Keratinocyte (primary cell): ENCODE measurements at regions not wholly inside any gene's neighbourhood (a gene's known extent, or its start where the extent isn't known, plus 50 kb on each side); places are given as distances from the start of the nearest gene placed in this dataset.

Experiments
- DNase-seq: peaks from one replicate; pipeline ENCODE4 v3.0.0-alpha.2; 2011; ENCODE audit warnings: low read depth, missing footprints, low spot score
- FAIRE-seq: peaks from 2 replicates; lab custom pipeline; 2011; peaks lifted over from hg19 to GRCh38; lab: Jason Lieb, UNC
- H2AFZ ChIP-seq: 2 replicates; pipeline ENCODE4 v1.6.0; 2012; ENCODE audit warnings: low read length, control low read depth, inconsistent platforms; ENCODE audit not compliant: control insufficient read depth
- H3K27ac ChIP-seq: 2 replicates; pipeline ENCODE4 v1.5.1; 2011; ENCODE audit warnings: low read length; ENCODE audit not compliant: control insufficient read depth, insufficient read depth
- H3K27me3 ChIP-seq: 3 replicates; pipeline ENCODE4 v1.6.0; 2011; ENCODE audit warnings: low read length; ENCODE audit not compliant: control insufficient read depth, insufficient read depth; ENCODE audit errors: extremely low read depth
- H3K36me3 ChIP-seq, 2 experiments: 2 replicates in 1 of 2; 3 replicates in 1 of 2; pipeline ENCODE4 v1.5.1; 2011; ENCODE audit warnings: low read length in 2 of 2, mild to moderate bottlenecking in 1 of 2; ENCODE audit not compliant: control insufficient read depth in 2 of 2, insufficient read depth in 2 of 2; ENCODE audit errors: extremely low read depth in 1 of 2
- H3K4me1 ChIP-seq: 3 replicates; pipeline ENCODE4 v1.5.1; 2011; ENCODE audit warnings: low read length; ENCODE audit not compliant: control insufficient read depth, insufficient read depth; ENCODE audit errors: extremely low read depth
- H3K4me2 ChIP-seq: 3 replicates; pipeline ENCODE4 v1.6.0; 2011; ENCODE audit warnings: low read depth, low read length; ENCODE audit not compliant: control insufficient read depth, insufficient read depth; ENCODE audit errors: extremely low read depth
- H3K4me3 ChIP-seq, 3 experiments: fragments of 200-600 bp in 1 of 3; sonication (generic) in 1 of 3; 2 replicates in 2 of 3; 3 replicates in 1 of 3; pipeline ENCODE4 v1.5.1; 2011 to 2016; ENCODE audit warnings: low read length in 3 of 3, mild to moderate bottlenecking in 3 of 3, control low read depth in 2 of 3, inconsistent platforms in 1 of 3, low read depth in 1 of 3, mixed read lengths in 1 of 3, mixed run types in 1 of 3, moderate library complexity in 1 of 3; ENCODE audit not compliant: control insufficient read depth in 2 of 3, insufficient read depth in 2 of 3; ENCODE audit errors: extremely low read depth in 1 of 3
- H3K79me2 ChIP-seq: 2 replicates; pipeline ENCODE4 v1.6.0; 2012; ENCODE audit warnings: low read length; ENCODE audit not compliant: control insufficient read depth, insufficient read depth
- H3K9ac ChIP-seq: 3 replicates; pipeline ENCODE4 v1.6.0; 2011; ENCODE audit warnings: low read length; ENCODE audit not compliant: control insufficient read depth, insufficient read depth; ENCODE audit errors: extremely low read depth
- H3K9me1 ChIP-seq: 3 replicates; pipeline ENCODE4 v1.6.0; 2011; ENCODE audit warnings: low read length; ENCODE audit not compliant: control insufficient read depth, insufficient read depth; ENCODE audit errors: extremely low read depth
- H3K9me3 ChIP-seq: 2 replicates; pipeline ENCODE4 v1.5.1; 2012; ENCODE audit warnings: low read depth, low read length; ENCODE audit not compliant: control insufficient read depth
- H4K20me1 ChIP-seq: 3 replicates; pipeline ENCODE4 v1.6.0; 2011; ENCODE audit warnings: low read length; ENCODE audit not compliant: control insufficient read depth, insufficient read depth; ENCODE audit errors: extremely low read depth
- EZH2 ChIP-seq: IDR thresholded peaks from one replicate; pipeline ENCODE4 v1.6.1; 2012; ENCODE audit warnings: inconsistent platforms, mild to moderate bottlenecking, low read length, moderate library complexity
- dilution Hi-C: fragments of 300-500 bp; cut with MboI; formaldehyde crosslinking; loops from one replicate; pipeline ENCODE4 v1.7.0; 2020; ENCODE audit warnings: low sequenced_read_pairs; ENCODE audit not compliant: extremely low pct_ligation_motif_present
- TF ChIP-seq, protein P1 (sequence below), 3 experiments: IDR thresholded peaks in 1 of 3; conservative IDR thresholded peaks in 1 of 3; optimal IDR thresholded peaks in 1 of 3; 2 replicates in 2 of 3; 3 replicates in 1 of 3; pipeline versions ENCODE3 to v1.5.1; 2011; ENCODE audit warnings: low read length in 3 of 3, mild to moderate bottlenecking in 3 of 3, moderate library complexity in 2 of 3, control low read depth in 1 of 3, inconsistent platforms in 1 of 3; ENCODE audit not compliant: insufficient read depth in 2 of 3; ENCODE audit errors: extremely low read depth in 1 of 3

DNA sequence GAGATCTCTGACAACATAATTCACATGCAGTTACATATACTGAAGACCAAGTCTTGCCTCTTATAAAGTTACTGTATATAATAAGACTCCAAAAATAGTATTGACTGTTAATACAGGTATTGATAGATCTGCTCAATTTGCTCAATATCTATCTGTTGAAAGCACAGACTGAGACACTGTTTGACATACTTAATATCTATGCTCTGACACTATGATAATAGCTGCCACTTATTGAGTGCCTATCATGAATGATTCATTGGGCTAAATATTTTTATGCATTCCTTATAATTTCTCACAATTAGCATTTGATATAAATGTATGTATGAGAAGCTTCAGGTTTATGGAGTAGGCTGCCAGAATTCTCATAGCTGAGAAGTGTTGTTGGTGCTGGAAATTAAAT lies 1600.9 kb upstream of the IGFBP7 start:
- TF ChIP-seq, protein P1, sequence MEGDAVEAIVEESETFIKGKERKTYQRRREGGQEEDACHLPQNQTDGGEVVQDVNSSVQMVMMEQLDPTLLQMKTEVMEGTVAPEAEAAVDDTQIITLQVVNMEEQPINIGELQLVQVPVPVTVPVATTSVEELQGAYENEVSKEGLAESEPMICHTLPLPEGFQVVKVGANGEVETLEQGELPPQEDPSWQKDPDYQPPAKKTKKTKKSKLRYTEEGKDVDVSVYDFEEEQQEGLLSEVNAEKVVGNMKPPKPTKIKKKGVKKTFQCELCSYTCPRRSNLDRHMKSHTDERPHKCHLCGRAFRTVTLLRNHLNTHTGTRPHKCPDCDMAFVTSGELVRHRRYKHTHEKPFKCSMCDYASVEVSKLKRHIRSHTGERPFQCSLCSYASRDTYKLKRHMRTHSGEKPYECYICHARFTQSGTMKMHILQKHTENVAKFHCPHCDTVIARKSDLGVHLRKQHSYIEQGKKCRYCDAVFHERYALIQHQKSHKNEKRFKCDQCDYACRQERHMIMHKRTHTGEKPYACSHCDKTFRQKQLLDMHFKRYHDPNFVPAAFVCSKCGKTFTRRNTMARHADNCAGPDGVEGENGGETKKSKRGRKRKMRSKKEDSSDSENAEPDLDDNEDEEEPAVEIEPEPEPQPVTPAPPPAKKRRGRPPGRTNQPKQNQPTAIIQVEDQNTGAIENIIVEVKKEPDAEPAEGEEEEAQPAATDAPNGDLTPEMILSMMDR (optimal IDR thresholded peaks at IDR 0.05 in 1 of 3, IDR thresholded peaks at IDR 0.05 in 1 of 3, conservative IDR thresholded peaks at IDR 0.05 in 1 of 3; ENCODE audit: extremely low read depth in 1 of 3, insufficient read depth in 2 of 3, low read length in 3 of 3), result no peak
- no peak for TF ChIP-seq EZH2
- Histone ChIP-seq H3K36me3 (no peaks in the 10 kb centered on the region), H2AFZ (no peak overlapping the region), H4K20me1 (no peaks in the 10 kb centered on the region), H3K4me2 (no peak overlapping the region), H3K27ac (no peak overlapping the region), H3K4me3 (no peak overlapping the region), H3K9ac (no peak overlapping the region), H3K9me3 (peaks cover 2% of the 10 kb centered on the region), H3K9me1 (no peaks in the 10 kb centered on the region), H3K27me3 (no peaks in the 10 kb centered on the region), H3K79me2 (no peaks in the 10 kb centered on the region), H3K4me1 (no peaks in the 10 kb centered on the region)
- no peak for FAIRE-seq
- dilution Hi-C loops, result no loop called here
- DNase-seq, result no peak

DNA sequence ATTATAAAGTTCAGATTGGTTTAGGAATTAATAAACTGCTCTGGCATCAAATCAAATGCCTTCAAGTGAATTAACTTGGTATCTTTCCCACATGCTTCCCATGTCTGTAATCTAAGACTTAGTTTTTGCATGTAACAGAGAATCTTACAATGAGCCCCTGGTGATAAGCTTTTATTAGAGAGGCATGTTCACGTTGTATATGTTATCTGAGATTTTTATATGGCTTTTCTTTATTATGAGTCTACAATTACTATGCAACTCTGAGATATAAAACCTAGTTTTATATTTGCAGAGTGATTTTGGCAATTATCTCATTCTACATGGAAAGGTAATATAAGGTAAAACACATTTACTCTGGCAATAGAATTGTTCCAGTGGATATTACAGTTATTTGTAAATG lies 1578.4 kb upstream of the IGFBP7 start:
- no peak for FAIRE-seq
- TF ChIP-seq, protein P1 (optimal IDR thresholded peaks at IDR 0.05 in 1 of 3, IDR thresholded peaks at IDR 0.05 in 1 of 3, conservative IDR thresholded peaks at IDR 0.05 in 1 of 3; ENCODE audit: extremely low read depth in 1 of 3, insufficient read depth in 2 of 3, low read length in 3 of 3), result no peak
- no peak for TF ChIP-seq EZH2
- dilution Hi-C loops, result no loop called here

More for the DNA sequence above, 1578.4 kb upstream of the IGFBP7 start:
- no peaks in the 10 kb centered on the region for H3K9me3 ChIP-seq
- H3K36me3 ChIP-seq, result no peaks in the 10 kb centered on the region
- no peak overlapping the region for H3K4me2 ChIP-seq
- no peaks in the 10 kb centered on the region for H3K27me3 ChIP-seq
- no peaks in the 10 kb centered on the region for H3K9me1 ChIP-seq
- DNase-seq, result no peak
- H3K27ac ChIP-seq, result no peak overlapping the region
- H3K4me1 ChIP-seq, result no peaks in the 10 kb centered on the region
- no peak overlapping the region for H3K4me3 ChIP-seq
- no peak overlapping the region for H3K9ac ChIP-seq
- H3K79me2 ChIP-seq, result no peaks in the 10 kb centered on the region
- no peak overlapping the region for H2AFZ ChIP-seq
- no peaks in the 10 kb centered on the region for H4K20me1 ChIP-seq
